Adrenal gland (tissue), 5 donors: ENCODE measurements at regions not wholly inside any gene's neighbourhood (a gene's known extent, or its start where the extent isn't known, plus 50 kb on each side); places are given as distances from the start of the nearest gene placed in this dataset.

Experiments used
- CTCF ChIP-seq, 6 experiments: fragments of 450-650 bp in 4 of 6; fragments of 200-600 bp in 2 of 6; sonication (generic) in 1 of 6; IDR thresholded peaks; 1 replicate in 5 of 6; 2 replicates in 1 of 6; pipeline versions ENCODE4 v1.5.1 to v1.8.0; 2016 to 2021; ENCODE audit warnings: antibody characterized with exemption in 6 of 6, mild to moderate bottlenecking in 2 of 6, moderate library complexity in 1 of 6
- POLR2A ChIP-seq, 2 donors: fragments of 450-650 bp; IDR thresholded peaks; one replicate each; pipeline ENCODE4 v1.6.1; 2017; ENCODE audit warnings: antibody characterized with exemption in 2 of 2, mild to moderate bottlenecking in 2 of 2, moderate library complexity in 1 of 2
- donor health status: DM: no; HTN: no; CAD: no.

- TF ChIP-seq POLR2A (IDR thresholded peaks at IDR 0.05) (no peak), CTCF (IDR thresholded peaks at IDR 0.05) (no peak)
Measured at GRCh38 chr10:8911032-8911431, 856.5 kb downstream of the GATA3 start.
